ENCODE measurements at regions not wholly inside any gene's neighbourhood (a gene's known extent, or its start where the extent isn't known, plus 50 kb on each side); places are given as distances from the start of the nearest gene placed in this dataset.
A peak's percentile ranks its signal among the peaks of the same experiment; 100 is the strongest.

DNA sequence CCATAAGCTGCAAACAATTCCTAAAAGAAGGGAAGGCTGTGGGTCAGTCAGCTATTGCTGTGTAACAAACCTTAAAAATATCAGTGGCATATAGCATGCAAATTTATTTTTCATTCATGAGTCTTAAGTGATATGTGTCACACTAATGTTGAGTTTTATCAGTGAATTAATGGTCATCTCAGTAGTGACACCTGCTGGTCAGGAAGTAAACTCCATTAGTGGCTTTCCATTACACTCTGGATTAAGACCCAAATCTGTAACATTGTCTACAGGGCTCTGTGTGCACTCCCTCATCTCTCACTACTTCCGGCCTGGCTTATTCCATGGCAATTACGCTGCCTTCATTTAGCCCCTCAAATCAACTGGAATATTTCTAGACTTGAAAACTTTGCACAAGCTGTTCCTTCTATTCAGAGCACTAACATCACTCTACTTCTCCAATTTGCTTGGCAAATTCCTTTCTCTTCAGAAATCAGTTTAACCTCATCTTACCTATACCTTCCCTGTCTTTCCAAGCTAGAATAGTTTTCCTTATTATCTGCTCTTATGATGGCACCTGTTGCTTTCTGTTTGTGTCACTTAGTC, 217.3 kb upstream of the TAPT1 start:
- Histone ChIP-seq H3K27ac (no peak overlapping the region), H3K9me3 (no peaks in the 10 kb centered on the region), H3K27me3 (no peaks in the 10 kb centered on the region), H3K4me3 (no peak overlapping the region), H3K4me1 (no peaks in the 10 kb centered on the region), H3K36me3 (no peaks in the 10 kb centered on the region)
- 44 to 57% methylated on average over 2 of the region's 2 CpGs for WGBS, 2 donors
- TF ChIP-seq, protein P1, sequence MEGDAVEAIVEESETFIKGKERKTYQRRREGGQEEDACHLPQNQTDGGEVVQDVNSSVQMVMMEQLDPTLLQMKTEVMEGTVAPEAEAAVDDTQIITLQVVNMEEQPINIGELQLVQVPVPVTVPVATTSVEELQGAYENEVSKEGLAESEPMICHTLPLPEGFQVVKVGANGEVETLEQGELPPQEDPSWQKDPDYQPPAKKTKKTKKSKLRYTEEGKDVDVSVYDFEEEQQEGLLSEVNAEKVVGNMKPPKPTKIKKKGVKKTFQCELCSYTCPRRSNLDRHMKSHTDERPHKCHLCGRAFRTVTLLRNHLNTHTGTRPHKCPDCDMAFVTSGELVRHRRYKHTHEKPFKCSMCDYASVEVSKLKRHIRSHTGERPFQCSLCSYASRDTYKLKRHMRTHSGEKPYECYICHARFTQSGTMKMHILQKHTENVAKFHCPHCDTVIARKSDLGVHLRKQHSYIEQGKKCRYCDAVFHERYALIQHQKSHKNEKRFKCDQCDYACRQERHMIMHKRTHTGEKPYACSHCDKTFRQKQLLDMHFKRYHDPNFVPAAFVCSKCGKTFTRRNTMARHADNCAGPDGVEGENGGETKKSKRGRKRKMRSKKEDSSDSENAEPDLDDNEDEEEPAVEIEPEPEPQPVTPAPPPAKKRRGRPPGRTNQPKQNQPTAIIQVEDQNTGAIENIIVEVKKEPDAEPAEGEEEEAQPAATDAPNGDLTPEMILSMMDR (IDR thresholded peaks at IDR 0.05) = peak in 2 of 4 experiments; percentile 26 to 44
- TF ChIP-seq POLR2AphosphoS5 (IDR thresholded peaks at IDR 0.05) = no peak
- no peak for TF ChIP-seq EP300 (IDR thresholded peaks at IDR 0.05)
- intact Hi-C loops (cut with DNase I) = no loop called here
- no peak for DNase-seq

DNA sequence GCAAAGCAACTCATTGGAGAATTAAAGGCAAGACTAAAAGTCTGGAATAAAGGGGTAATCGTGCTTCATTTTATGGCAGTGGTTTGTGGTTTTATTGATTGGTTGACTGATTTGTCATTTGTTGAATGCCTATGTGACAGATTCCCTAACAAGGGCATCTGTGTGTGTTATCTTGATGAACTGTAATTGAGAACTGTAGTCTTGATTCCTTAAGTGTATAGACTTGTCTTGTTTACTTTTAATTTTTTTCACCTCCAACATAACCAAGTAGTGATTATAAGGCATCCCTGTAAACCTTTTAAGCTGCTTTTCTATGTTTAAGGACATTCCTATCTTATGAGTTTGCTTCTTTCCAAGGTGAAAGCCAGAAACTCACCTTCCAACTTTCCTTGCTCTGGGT, 216.0 kb upstream of the TAPT1 start:
- DNase-seq = no peak
- Histone ChIP-seq H3K4me1 (no peaks in the 10 kb centered on the region), H3K4me3 (no peak overlapping the region), H3K36me3 (no peaks in the 10 kb centered on the region), H3K9me3 (peaks cover 0 to 5% (median 3%) of the 10 kb centered on the region in 4 donors), H3K27me3 (no peaks in the 10 kb centered on the region), H3K27ac (no peak overlapping the region)
- intact Hi-C loops (cut with DNase I) = no loop called here
- 21 to 58% methylated on average over 1 of the region's 1 CpG for WGBS, 2 donors
- no peak for TF ChIP-seq POLR2AphosphoS5 (IDR thresholded peaks at IDR 0.05)
- TF ChIP-seq POLR2A (IDR thresholded peaks at IDR 0.05) = no peak
- TF ChIP-seq, protein P1 (IDR thresholded peaks at IDR 0.05) = no peak
- no peak for TF ChIP-seq EP300 (IDR thresholded peaks at IDR 0.05)

DNA sequence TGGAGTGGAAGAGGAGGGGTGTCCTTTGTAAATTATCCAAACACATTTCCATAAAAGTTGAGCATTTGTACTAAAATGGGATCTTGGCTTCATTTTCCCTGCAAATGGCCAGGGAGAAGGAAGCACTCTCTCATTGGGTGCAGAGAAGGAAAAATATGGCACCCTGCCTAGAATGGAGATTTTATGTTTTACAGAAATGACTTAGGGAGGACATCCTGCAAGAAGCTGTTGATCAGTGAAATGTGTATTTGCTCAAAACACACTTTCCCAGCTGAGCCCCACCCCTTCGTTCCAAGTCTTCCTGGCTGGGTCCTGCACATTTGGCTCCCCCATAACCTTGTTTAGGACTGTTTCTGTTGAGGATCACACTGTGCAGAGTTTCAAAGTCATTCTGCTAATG, 213.5 kb upstream of the TAPT1 start:
- TF ChIP-seq, protein P1 (IDR thresholded peaks at IDR 0.05) = no peak
- no peak for TF ChIP-seq POLR2AphosphoS5 (IDR thresholded peaks at IDR 0.05)
- no peak for TF ChIP-seq EP300 (IDR thresholded peaks at IDR 0.05)
- no peak for TF ChIP-seq POLR2A (IDR thresholded peaks at IDR 0.05)
- H3K4me3 ChIP-seq = no peak overlapping the region
- H3K27ac ChIP-seq = no peak overlapping the region
- peaks cover 0 to 7% (median 3%) of the 10 kb centered on the region in 4 donors for H3K9me3 ChIP-seq
- H3K27me3 ChIP-seq = no peaks in the 10 kb centered on the region
- no peaks in the 10 kb centered on the region for H3K36me3 ChIP-seq
- 32 to 48% methylated on average over 1 of the region's 1 CpG for WGBS, 2 donors
- H3K4me1 ChIP-seq = no peaks in the 10 kb centered on the region
- intact Hi-C loops (cut with DNase I) = no loop called here
- DNase-seq = peak; percentile 64

DNA sequence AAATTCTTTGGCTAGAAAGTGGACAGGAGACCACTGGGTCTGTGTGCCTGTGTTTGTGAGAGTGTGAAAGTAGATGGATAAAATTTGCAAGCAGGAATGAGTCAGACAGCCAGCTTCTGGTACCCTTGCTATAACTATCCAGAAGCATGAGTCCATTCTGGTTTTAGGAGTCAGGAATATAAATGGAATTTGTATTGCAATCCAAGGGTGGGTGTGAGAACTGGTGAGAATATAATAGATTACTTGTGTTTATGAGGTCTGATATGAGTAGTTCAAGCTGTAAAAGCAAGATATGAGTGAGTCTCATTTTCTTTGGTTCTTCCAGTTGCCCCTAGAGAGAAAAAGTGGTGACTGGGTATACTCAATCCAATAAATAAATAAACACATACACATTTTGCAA, 212.7 kb upstream of the TAPT1 start:
- TF ChIP-seq POLR2AphosphoS5 (IDR thresholded peaks at IDR 0.05) (no peak), POLR2A (IDR thresholded peaks at IDR 0.05) (no peak), EP300 (IDR thresholded peaks at IDR 0.05) (no peak)
- TF ChIP-seq, protein P1 (IDR thresholded peaks at IDR 0.05) = no peak

DNA sequence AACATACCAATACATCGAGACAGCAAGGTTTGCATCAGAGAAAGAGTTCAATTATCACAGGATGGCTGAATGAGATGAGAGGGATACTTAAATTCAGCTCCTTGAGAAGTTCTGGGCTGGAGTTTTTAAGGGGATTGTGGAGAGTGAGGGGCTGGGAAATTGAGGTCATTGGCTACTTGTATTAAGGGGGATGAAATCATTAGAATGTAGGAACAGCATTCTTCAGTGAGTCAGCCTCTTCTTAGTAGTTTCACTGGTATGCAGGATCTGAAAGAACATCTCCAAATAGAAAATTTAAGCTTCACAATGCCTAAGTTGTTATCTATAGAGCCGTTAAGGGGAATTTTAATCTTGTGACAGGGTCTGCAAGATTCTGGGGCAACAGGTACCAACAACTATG, 211.6 kb upstream of the TAPT1 start:
- intact Hi-C loops (cut with DNase I) = no loop called here
- WGBS, 2 donors = 88 to 93% methylated on average over 2 of the region's 2 CpGs
- TF ChIP-seq POLR2AphosphoS5 (IDR thresholded peaks at IDR 0.05) (no peak), POLR2A (IDR thresholded peaks at IDR 0.05) (no peak), EP300 (IDR thresholded peaks at IDR 0.05) (no peak)
- TF ChIP-seq, protein P1 (IDR thresholded peaks at IDR 0.05) = no peak
- H3K4me1 ChIP-seq = no peaks in the 10 kb centered on the region
- no peak overlapping the region for H3K4me3 ChIP-seq
- peaks cover 0 to 7% (median 3%) of the 10 kb centered on the region in 4 donors for H3K9me3 ChIP-seq
- H3K27me3 ChIP-seq = no peaks in the 10 kb centered on the region
- H3K27ac ChIP-seq = no peak overlapping the region
- H3K36me3 ChIP-seq = no peaks in the 10 kb centered on the region
- DNase-seq = no peak

More for the DNA sequence above, 212.7 kb upstream of the TAPT1 start:
- DNase-seq = no peak
- Histone ChIP-seq H3K9me3 (peaks cover 0 to 7% (median 3%) of the 10 kb centered on the region in 4 donors), H3K4me1 (no peaks in the 10 kb centered on the region), H3K27me3 (no peaks in the 10 kb centered on the region), H3K27ac (no peak overlapping the region), H3K36me3 (no peaks in the 10 kb centered on the region), H3K4me3 (no peak overlapping the region)
- intact Hi-C loops (cut with DNase I) = no loop called here
